Peyer's patch (tissue), 4 donors: ENCODE measurements at regions not wholly inside any gene's neighbourhood (a gene's known extent, or its start where the extent isn't known, plus 50 kb on each side); places are given as distances from the start of the nearest gene placed in this dataset.

Experiments used
- POLR2A ChIP-seq, 2 donors: fragments of 450-650 bp; IDR thresholded peaks; one replicate each; pipeline ENCODE4 v1.5.1; 2017; ENCODE audit warnings: antibody characterized with exemption in 2 of 2, mild to moderate bottlenecking in 2 of 2, moderate library complexity in 2 of 2
- TF ChIP-seq, protein P1 (sequence below), 6 experiments: fragments of 450-650 bp in 4 of 6; fragments of 200-600 bp in 2 of 6; sonication (generic) in 1 of 6; IDR thresholded peaks; one replicate each; pipeline ENCODE4 v1.5.1; 2017 to 2019; ENCODE audit warnings: antibody characterized with exemption in 6 of 6, mild to moderate bottlenecking in 3 of 6, moderate library complexity in 1 of 6

DNA sequence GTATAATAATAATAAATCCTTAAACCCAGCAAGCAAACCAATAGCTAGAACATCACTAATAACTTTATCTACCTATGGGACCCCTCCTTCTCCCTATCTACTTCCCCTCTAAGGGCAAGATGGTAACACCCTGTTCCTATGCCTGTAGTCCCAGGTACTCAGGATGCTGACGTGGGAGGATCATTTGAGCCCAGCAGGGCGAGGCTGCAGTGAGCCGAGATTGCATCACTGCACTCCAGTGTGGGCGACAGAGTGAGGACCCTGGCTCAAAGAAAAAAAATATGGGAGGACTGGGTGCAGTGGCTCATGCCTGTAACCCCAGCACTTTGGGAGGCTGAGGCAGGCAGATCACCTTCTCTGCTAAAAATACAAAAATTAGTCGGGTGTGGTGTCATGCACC, 143.1 kb upstream of the SLC45A1 start:
- TF ChIP-seq, protein P1, sequence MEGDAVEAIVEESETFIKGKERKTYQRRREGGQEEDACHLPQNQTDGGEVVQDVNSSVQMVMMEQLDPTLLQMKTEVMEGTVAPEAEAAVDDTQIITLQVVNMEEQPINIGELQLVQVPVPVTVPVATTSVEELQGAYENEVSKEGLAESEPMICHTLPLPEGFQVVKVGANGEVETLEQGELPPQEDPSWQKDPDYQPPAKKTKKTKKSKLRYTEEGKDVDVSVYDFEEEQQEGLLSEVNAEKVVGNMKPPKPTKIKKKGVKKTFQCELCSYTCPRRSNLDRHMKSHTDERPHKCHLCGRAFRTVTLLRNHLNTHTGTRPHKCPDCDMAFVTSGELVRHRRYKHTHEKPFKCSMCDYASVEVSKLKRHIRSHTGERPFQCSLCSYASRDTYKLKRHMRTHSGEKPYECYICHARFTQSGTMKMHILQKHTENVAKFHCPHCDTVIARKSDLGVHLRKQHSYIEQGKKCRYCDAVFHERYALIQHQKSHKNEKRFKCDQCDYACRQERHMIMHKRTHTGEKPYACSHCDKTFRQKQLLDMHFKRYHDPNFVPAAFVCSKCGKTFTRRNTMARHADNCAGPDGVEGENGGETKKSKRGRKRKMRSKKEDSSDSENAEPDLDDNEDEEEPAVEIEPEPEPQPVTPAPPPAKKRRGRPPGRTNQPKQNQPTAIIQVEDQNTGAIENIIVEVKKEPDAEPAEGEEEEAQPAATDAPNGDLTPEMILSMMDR (IDR thresholded peaks at IDR 0.05): no peak
- no peak for TF ChIP-seq POLR2A (IDR thresholded peaks at IDR 0.05)
